ELF-1 (cell line): ENCODE measurements at regions not wholly inside any gene's neighbourhood (a gene's known extent, or its start where the extent isn't known, plus 50 kb on each side); places are given as distances from the start of the nearest gene placed in this dataset.
A peak's percentile ranks its signal among the peaks of the same experiment; 100 is the strongest.
"Not testable (repeated sequence)": the region's sequence is repeated elsewhere in the genome, so short reads cannot be mapped to it uniquely, and the experiment has no call there.

ENCODE experiments used
- DNase-seq: peaks from one replicate; pipeline ENCODE4 v3.0.0-alpha.2; 2016; ENCODE audit warnings: low read depth, low spot score

- no peak for DNase-seq
Observed at GRCh38 chr12:28060871-28061270, 88.3 kb upstream of the PTHLH start.

DNA sequence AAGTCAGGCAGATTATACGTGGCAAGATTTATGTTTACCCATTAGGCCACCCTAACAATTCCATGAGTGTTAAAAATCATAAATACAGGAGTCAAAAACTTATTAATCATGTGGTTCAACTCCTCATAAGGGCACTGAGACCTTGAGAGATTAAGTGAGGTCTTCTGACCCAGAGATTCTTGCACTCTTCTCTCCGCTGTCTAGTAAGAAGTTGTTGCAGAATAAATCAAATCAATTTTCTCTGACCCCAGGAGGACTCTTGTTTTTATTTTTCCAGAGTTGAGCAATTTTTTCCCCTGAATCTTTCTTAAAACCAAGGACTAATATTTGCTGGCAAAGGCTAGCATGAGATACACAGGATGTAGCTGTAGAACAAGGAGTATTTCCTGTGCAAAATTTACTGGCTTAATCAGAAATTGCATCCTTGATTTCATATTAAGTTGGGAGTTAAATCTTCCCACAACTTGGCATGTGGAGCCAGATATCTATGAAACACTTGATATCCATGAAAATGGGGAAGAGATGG lies 90.9 kb upstream of the PTHLH start:
- DNase-seq: no peak

DNA sequence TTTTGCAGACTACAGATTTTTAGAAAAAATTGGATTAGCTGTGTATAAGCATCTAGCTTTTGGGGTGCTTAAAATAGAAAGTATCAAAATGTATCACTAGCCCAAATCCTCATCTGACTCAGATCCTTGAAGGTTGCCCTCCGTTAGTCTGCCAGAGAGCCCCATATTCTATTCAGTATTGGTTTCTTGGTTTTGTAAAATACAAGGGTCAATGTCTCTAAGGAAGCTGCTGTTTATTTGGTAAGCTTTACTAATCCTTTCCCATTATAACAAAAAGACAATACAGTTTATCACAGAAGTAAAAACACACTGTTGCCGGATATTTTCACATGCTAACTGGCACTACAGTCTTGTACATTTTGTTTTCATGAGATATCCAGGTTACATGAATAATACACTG lies 92.8 kb upstream of the PTHLH start:
- no peak for DNase-seq

DNA sequence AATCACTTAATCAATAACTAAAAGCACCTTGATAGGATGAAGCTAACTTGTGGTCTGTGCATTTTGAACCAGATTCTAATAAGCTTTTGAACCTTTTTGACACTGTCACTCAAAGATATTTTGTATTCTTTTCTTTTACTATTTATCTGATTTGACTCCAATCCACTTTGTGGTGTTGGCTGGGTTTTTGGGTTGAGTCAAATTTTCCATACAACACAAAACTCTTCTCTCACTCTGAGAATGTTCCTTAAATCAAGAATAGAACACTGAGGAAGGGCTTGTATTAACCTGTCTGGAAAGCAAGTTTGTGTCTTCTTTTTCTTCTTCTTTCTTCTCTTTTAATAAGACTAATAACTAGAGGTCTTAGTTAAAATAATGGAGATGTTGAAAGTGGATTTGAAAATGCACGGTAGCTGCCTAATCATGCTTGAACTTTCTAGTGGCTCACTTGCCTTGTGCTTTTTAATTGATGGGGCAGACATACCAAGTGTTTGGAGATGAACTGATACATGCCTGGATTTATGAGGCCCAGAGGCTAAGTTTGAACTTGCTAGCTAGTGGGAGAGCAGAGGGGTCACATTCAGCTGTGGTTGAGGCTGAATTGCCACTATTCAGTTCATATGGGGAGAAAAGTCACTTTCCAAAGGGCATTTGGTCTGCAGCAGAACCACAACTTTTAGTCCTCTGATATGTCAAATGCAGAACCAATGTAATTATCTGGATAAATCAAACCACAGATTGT lies 93.5 kb upstream of the PTHLH start:
- no peak for DNase-seq

- no peak for DNase-seq
Observed at GRCh38 chr12:28066879-28067278, 94.3 kb upstream of the PTHLH start.

DNA sequence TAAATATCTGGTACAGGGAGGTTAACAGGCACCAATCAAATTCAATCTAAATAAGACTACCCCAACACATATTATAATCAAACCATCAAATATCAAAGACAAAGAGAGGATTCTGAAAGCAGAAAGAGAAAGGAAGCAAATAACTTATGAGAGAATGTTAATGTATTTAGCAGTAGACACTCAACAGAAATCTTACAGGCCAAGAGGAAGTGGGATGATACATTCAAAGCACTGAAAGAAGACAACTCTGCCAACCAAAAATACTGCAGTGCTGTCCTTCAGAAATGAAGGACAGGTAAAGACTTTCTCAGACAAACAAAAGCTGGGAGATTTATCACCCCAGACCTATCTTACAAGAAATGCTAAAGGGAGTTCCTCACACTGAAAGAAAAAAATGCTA lies 95.9 kb upstream of the PTHLH start:
- DNase-seq: no peak

- no peak for DNase-seq
Observed at GRCh38 chr12:28079539-28079938, 107.0 kb upstream of the PTHLH start.

DNA sequence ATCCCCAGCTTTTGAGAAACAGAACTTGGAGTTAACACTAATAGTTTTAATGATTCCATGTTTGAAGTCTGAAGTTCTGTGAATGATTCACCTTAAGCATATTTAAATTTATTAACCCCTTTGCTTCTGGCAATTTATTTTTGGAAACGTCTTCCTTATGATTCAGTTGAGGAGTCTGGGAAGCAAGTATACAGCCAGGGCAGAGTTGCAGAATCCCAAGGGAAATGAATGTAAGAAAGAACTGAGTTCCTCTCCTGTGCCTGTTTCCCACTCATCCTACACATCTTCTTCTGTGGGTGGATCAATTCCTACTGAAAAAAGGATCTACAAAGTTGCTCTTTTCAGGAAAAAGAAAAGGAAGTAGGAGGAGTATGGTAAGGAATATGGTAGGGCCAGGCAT lies 108.2 kb upstream of the CCDC91 start:
- no peak for DNase-seq

GRCh38 chr12:28083840-28084678 lies 106.2 kb upstream of the CCDC91 start:
- DNase-seq: no peak

- no peak for DNase-seq
Observed at GRCh38 chr12:28086521-28087155, 103.6 kb upstream of the CCDC91 start.

- DNase-seq: no peak
Observed at GRCh38 chr12:28088566-28089272, 101.5 kb upstream of the CCDC91 start.

- peak; percentile 4 for DNase-seq
Observed at GRCh38 chr12:28089338-28089737, 100.9 kb upstream of the CCDC91 start.

GRCh38 chr12:28090835-28091234 lies 99.4 kb upstream of the CCDC91 start:
- no peak for DNase-seq

GRCh38 chr12:28092396-28092795 lies 97.9 kb upstream of the CCDC91 start:
- no peak for DNase-seq

DNA sequence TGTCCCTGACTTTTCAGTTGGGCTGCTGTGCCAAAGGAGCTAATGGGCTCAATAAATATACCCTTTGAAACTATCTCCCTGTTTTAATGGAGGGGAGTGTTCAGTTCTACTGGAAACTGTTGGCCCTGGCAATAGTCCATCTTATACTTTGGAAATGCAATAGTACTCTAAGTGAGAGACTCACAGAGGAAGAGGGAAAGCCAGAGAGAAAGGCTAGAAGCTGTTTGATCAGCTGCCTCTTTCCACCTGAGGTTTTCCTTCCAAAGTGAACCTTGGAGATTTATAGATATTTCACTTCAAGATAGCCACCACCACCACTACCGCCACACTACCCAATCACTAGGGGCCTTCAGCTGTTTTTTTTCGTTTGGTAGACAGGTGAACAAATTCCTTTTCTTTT lies 93.6 kb upstream of the CCDC91 start:
- no peak for DNase-seq

GRCh38 chr12:28097221-28097620 lies 93.0 kb upstream of the CCDC91 start:
- no peak for DNase-seq

GRCh38 chr12:28099245-28099644 lies 91.0 kb upstream of the CCDC91 start:
- not testable (repeated sequence) for DNase-seq

GRCh38 chr12:28099871-28100270 lies 90.4 kb upstream of the CCDC91 start:
- no peak for DNase-seq

GRCh38 chr12:28100717-28101116 lies 89.5 kb upstream of the CCDC91 start:
- DNase-seq: no peak

DNA sequence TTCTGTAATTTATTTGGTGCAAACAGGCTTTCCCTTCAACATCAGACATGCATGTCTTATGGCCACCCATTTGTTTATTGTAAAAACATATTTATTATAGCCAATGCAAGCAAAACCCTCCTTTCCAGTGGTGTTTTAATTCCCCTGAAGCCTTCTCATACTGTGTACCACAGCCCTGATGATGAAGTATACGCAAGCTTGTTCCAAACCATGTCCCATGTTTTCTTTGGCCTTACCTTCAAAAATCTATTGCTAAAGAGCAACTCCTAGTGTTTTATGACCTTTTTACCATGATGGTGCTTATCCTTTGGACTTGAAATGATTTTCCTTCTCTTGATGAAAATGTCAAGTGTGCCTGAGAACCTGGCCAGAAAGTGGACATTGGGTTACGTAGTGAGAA lies 85.9 kb upstream of the CCDC91 start:
- no peak for DNase-seq
